WTC11 (cell line): ENCODE measurements at regions not wholly inside any gene's neighbourhood (a gene's known extent, or its start where the extent isn't known, plus 50 kb on each side); places are given as distances from the start of the nearest gene placed in this dataset.

Experiments used
- ATAC-seq: fragments of 200-7000 bp; cut with Tn5 transposase; 2 replicates; pipeline ENCODE4 v1.10.0; 2021; ENCODE audit warnings: mild to moderate bottlenecking, moderate library complexity
- CTCF ChIA-PET: fragments of 300-600 bp; sonication (Branson Sonifier 250); formaldehyde crosslinking; loops from one replicate; lab custom pipeline; 2021; ENCODE audit warnings: antibody characterized with exemption; lab: Charles Lee
- POLR2A ChIA-PET: fragments of 350-600 bp; sonication (Branson Sonifier 250); formaldehyde crosslinking; loops from one replicate; lab custom pipeline; 2021; ENCODE audit warnings: antibody characterized with exemption; lab: Charles Lee
- DNase-seq: peaks from one replicate; pipeline ENCODE4 v3.0.0; 2021; ENCODE audit warnings: low spot score
- H3K27ac Mint-ChIP-seq: 2 replicates; pipeline ENCODE4 v1.8.0; 2021; ENCODE audit warnings: mixed read lengths
- H3K27me3 Mint-ChIP-seq: 2 replicates; pipeline ENCODE4 v1.8.0; 2021; ENCODE audit warnings: low read depth, mild to moderate bottlenecking, moderate library complexity, mixed read lengths
- H3K36me3 Mint-ChIP-seq: 2 replicates; pipeline ENCODE4 v1.8.0; 2021; ENCODE audit warnings: mixed read lengths
- H3K4me1 Mint-ChIP-seq: 2 replicates; pipeline ENCODE4 v1.8.0; 2022; ENCODE audit warnings: mixed read lengths
- H3K4me3 Mint-ChIP-seq: 2 replicates; pipeline ENCODE4 v1.8.0; 2021; ENCODE audit warnings: mild to moderate bottlenecking, moderate library complexity, mixed read lengths
- H3K9me3 Mint-ChIP-seq: 2 replicates; pipeline ENCODE4 v1.8.0; 2021; ENCODE audit warnings: mixed read lengths
- AFF4 ChIP-seq: sonication (generic); formaldehyde crosslinking; IDR thresholded peaks from 2 replicates; pipeline ENCODE4 v1.8.1; 2023; ENCODE audit warnings: mild to moderate bottlenecking, missing genetic modification reagents, borderline replicate concordance
- ATF1 ChIP-seq: sonication (generic); formaldehyde crosslinking; IDR thresholded peaks from 2 replicates; pipeline ENCODE4 v1.8.1; 2023; ENCODE audit warnings: mild to moderate bottlenecking, moderate library complexity, missing genetic modification reagents
- ATF3 ChIP-seq: sonication (generic); formaldehyde crosslinking; conservative IDR thresholded peaks from 2 replicates; pipeline ENCODE4 v1.8.1; 2022; ENCODE audit warnings: mild to moderate bottlenecking, missing genetic modification reagents
- ERG ChIP-seq: fragments of 250-450 bp; sonication (Bioruptor Pico); IDR thresholded peaks from 2 replicates; pipeline ENCODE4 v1.8.0; 2021; ENCODE audit warnings: mild to moderate bottlenecking
- ESRRA ChIP-seq: sonication (generic); formaldehyde crosslinking; IDR thresholded peaks from 2 replicates; pipeline ENCODE4 v1.8.1; 2022; ENCODE audit warnings: mild to moderate bottlenecking, missing genetic modification reagents, borderline replicate concordance
- GTF2I ChIP-seq: fragments of 250-450 bp; sonication (Bioruptor Pico); conservative IDR thresholded peaks from 2 replicates; pipeline ENCODE4 v1.4.0; 2021; ENCODE audit warnings: mild to moderate bottlenecking
- IRF1 ChIP-seq: sonication (generic); formaldehyde crosslinking; IDR thresholded peaks from 2 replicates; pipeline ENCODE4 v1.8.0; 2023; ENCODE audit warnings: missing genetic modification reagents
- NR3C1 ChIP-seq: sonication (generic); formaldehyde crosslinking; conservative IDR thresholded peaks from 2 replicates; pipeline ENCODE4 v1.8.1; 2023; ENCODE audit warnings: low read depth, mild to moderate bottlenecking, missing genetic modification reagents
- RELA ChIP-seq: sonication (generic); formaldehyde crosslinking; IDR thresholded peaks from 2 replicates; pipeline ENCODE4 v1.8.1; 2022; ENCODE audit warnings: missing genetic modification reagents, mild to moderate bottlenecking, borderline replicate concordance
- SMAD4 ChIP-seq: sonication (generic); formaldehyde crosslinking; IDR thresholded peaks from 2 replicates; pipeline ENCODE4 v1.8.0; 2022; ENCODE audit warnings: mild to moderate bottlenecking, missing genetic modification reagents
- SP1 ChIP-seq: sonication (generic); formaldehyde crosslinking; conservative IDR thresholded peaks from 2 replicates; pipeline ENCODE4 v1.8.1; 2022; ENCODE audit warnings: missing genetic modification reagents
- STAT6 ChIP-seq: sonication (generic); formaldehyde crosslinking; conservative IDR thresholded peaks from 2 replicates; pipeline ENCODE4 v1.8.1; 2023; ENCODE audit warnings: mild to moderate bottlenecking, low read depth, missing genetic modification reagents, moderate library complexity
- TEAD4 ChIP-seq: sonication (generic); formaldehyde crosslinking; IDR thresholded peaks from 2 replicates; pipeline ENCODE4 v1.8.0; 2022; ENCODE audit warnings: mild to moderate bottlenecking, missing genetic modification reagents
- USF1 ChIP-seq: sonication (generic); formaldehyde crosslinking; IDR thresholded peaks from 2 replicates; pipeline ENCODE4 v1.8.0; 2022; ENCODE audit warnings: mild to moderate bottlenecking, missing genetic modification reagents
- ZNF219 ChIP-seq: sonication (generic); formaldehyde crosslinking; IDR thresholded peaks from 2 replicates; pipeline ENCODE4 v1.8.0; 2023; ENCODE audit warnings: missing genetic modification reagents, mild to moderate bottlenecking, borderline replicate concordance
- ZNF232 ChIP-seq: sonication (generic); formaldehyde crosslinking; IDR thresholded peaks from 2 replicates; pipeline ENCODE4 v1.8.0; 2022; ENCODE audit warnings: mild to moderate bottlenecking, missing genetic modification reagents
- ZNF263 ChIP-seq: sonication (generic); formaldehyde crosslinking; IDR thresholded peaks from 2 replicates; pipeline ENCODE4 v1.8.1; 2022; ENCODE audit warnings: low read depth, mild to moderate bottlenecking, moderate library complexity, missing genetic modification reagents
- ZNF281 ChIP-seq: sonication (generic); formaldehyde crosslinking; IDR thresholded peaks from 2 replicates; pipeline ENCODE4 v1.8.0; 2023; ENCODE audit warnings: mild to moderate bottlenecking, missing genetic modification reagents
- ZNF396 ChIP-seq: fragments of 250-450 bp; sonication (Bioruptor Pico); IDR thresholded peaks from 2 replicates; pipeline ENCODE4 v1.8.0; 2021; ENCODE audit warnings: mild to moderate bottlenecking, moderate library complexity, borderline replicate concordance

GRCh38 chr12:4049298-4050080 lies 176.3 kb upstream of the PARP11 start:
- ChIA-PET POLR2A (interaction anchor here (0.6 kb wide), 1 partner anchor 11 kb away, joined by 5 read pairs; no protein-coding TSS in a partner anchor), CTCF (interaction anchor here (0.6 to 2.6 kb wide), 4 partner anchors 11 to 227 kb away, joined by 3 to 15 read pairs (median 6); no protein-coding TSS in a partner anchor)
- Mint-ChIP-seq H3K27ac (no peak overlapping the region), H3K9me3 (no peaks in the 10 kb centered on the region), H3K4me3 (no peak overlapping the region), H3K27me3 (no peaks in the 10 kb centered on the region; the same call in 1 of the 2 replicates), H3K4me1 (peaks cover 32% of the 10 kb centered on the region), H3K36me3 (no peaks in the 10 kb centered on the region)
- no peak for ATAC-seq
- DNase-seq: no peak
- TF ChIP-seq IRF1 (CRISPR knock-in tag) (no peak), ERG (CRISPR knock-in tag) (no peak)

- ChIA-PET CTCF (interaction anchor here (0.9 kb wide), 1 partner anchor 10 kb away, joined by 3 read pairs; no protein-coding TSS in a partner anchor), POLR2A (interaction anchor here (0.7 kb wide), 1 partner anchor 86 kb away, joined by 3 read pairs; no protein-coding TSS in a partner anchor)
- Mint-ChIP-seq H3K27ac (no peak overlapping the region), H3K27me3 (no peaks in the 10 kb centered on the region; the same call in 1 of the 2 replicates), H3K9me3 (peaks cover 17% of the 10 kb centered on the region), H3K4me1 (peaks cover 32% of the 10 kb centered on the region), H3K36me3 (no peaks in the 10 kb centered on the region; the same call in 1 of the 2 replicates), H3K4me3 (no peak overlapping the region)
- ATAC-seq: no peak
- DNase-seq: no peak
- TF ChIP-seq ZNF219 (CRISPR knock-in tag): no peak
- no peak for TF ChIP-seq RELA
- no peak for TF ChIP-seq ESRRA (CRISPR knock-in tag)
- no peak for TF ChIP-seq STAT6 (CRISPR knock-in tag)
- TF ChIP-seq TEAD4: no peak
- TF ChIP-seq ZNF396 (CRISPR knock-in tag): no peak
- TF ChIP-seq ZNF232: no peak
- TF ChIP-seq NR3C1 (CRISPR knock-in tag): no peak
- TF ChIP-seq SP1 (CRISPR knock-in tag): no peak
- TF ChIP-seq SMAD4: no peak
- no peak for TF ChIP-seq GTF2I (CRISPR knock-in tag)
- no peak for TF ChIP-seq USF1 (CRISPR knock-in tag)
- no peak for TF ChIP-seq ATF3 (CRISPR knock-in tag)
- TF ChIP-seq AFF4 (CRISPR knock-in tag): no peak
- TF ChIP-seq IRF1 (CRISPR knock-in tag): no peak
- no peak for TF ChIP-seq ZNF281 (CRISPR knock-in tag)
- TF ChIP-seq ATF1 (CRISPR knock-in tag): no peak
- no peak for TF ChIP-seq ZNF263
Observed at GRCh38 chr12:4047421-4047820, 174.2 kb upstream of the PARP11 start.
